ENCODE measurements at regions not wholly inside any gene's neighbourhood (a gene's known extent, or its start where the extent isn't known, plus 50 kb on each side); places are given as distances from the start of the nearest gene placed in this dataset.
"Not testable (repeated sequence)": the region's sequence is repeated elsewhere in the genome, so short reads cannot be mapped to it uniquely, and the experiment has no call there.

- no peak for DNase-seq (ENCODE audit: insufficient read length, low spot score)
- no peak for FAIRE-seq
These were observed 499.0 kb downstream of the SIPA1L2 start for GRCh38 chr1:232130815-232131480.

DNA sequence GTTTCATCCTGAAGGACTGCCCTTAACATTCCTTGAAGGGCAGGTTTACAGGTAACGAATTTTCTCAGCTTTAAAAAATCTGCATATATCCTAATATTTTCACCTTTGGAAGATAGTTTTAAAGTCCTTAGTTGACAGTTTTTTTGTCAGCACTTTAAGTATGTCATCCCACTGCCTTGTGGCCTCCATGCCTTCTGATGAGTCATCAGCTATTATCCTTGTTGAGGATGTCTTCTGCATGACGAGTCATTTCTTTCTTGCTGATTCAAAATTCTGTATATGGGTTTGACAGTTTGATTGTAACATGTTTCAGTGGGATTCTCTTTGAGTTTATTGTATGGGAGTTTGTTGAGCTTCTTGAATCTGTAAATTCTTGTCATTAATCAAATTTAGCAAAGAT lies 500.6 kb downstream of the DISC1 start:
- no peak for FAIRE-seq
- no peak for DNase-seq (ENCODE audit: insufficient read length, low spot score)

DNA sequence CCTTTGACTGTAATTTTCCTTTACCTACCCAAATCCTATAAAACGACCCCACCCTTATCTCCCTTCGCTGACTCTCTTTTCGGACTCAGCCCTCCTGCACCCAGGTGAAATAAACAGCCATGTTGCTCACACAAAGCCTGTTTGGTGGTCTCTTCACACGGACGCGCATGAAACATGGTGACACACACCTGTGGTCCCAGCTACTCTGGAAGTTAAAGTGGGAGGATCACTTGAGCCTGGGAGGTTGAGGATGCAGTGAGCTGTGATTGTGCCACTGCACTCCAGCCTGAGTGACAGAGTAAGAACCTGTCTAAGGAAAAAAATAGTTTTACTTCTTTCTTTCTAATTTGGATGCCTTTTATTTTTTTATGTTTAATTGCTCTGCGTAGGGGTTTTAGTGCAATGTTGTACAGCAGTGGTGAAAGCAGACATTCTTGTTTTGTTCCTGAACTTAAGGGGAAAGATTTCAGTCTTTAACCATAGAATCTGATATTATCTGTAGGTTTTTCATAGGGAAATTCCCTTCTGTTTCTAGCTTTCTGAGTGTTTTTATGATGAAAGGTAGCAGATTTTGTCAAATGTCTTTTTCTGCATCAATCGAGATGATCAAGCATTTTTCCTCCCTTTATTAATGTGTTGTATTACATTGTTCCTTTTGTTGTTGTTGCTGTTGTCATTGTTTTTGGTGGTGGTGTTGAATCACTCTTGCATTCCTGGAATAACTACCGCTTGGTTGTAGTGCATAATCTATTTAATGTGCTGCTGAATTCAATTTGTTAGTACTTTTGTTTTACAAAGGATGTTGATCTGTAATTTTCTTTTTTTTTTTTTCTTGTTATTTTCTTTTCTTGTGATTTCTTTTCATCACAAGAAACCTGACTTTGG lies 497.4 kb downstream of the DISC1 start:
- no peak for DNase-seq (ENCODE audit: insufficient read length, low spot score)
- no peak for FAIRE-seq

DNA sequence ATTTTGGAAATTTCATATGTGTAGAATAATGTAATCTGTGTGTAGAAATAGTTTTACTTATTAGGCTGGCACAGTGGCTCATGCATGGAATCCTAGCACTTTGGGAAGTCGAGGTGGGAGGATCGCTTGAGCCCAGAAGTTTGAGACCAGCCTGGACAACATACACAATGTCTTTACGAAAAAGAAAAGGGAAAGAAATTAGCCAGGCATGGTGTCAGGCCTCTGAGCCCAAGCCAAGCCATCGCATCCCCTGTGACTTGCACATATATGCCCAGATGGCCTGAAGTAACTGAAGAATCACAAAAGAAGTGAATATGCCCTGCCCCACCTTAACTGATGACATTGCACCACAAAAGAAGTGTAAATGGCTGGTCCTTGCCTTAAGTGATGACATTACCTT lies 491.3 kb downstream of the DISC1 start:
- not testable (repeated sequence) for FAIRE-seq; DNase-seq (ENCODE audit: insufficient read length, low spot score)

DNA sequence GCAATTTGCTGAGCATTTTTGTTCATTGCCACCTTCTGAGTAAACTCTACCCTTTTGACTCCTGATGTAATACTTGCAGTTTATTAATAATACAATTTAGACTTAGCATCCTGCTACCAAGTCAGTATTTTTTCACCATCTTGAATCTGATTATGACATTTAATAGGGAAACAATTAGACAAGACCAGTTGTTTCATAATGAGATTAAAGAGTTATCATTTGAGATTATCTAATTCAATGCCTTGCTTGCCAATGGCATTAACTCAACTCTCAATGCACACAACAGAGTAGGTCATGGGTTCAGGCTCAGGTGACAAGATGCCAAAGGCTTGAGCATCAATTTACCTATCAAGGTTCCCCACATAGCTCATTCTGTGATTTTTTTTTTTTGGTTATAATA lies 488.4 kb downstream of the DISC1 start:
- FAIRE-seq (no peak), DNase-seq (ENCODE audit: insufficient read length, low spot score) (no peak)

- FAIRE-seq: no peak
- no peak for DNase-seq (ENCODE audit: insufficient read length, low spot score)
These were observed 485.5 kb downstream of the DISC1 start for GRCh38 chr1:232112076-232112475.

DNA sequence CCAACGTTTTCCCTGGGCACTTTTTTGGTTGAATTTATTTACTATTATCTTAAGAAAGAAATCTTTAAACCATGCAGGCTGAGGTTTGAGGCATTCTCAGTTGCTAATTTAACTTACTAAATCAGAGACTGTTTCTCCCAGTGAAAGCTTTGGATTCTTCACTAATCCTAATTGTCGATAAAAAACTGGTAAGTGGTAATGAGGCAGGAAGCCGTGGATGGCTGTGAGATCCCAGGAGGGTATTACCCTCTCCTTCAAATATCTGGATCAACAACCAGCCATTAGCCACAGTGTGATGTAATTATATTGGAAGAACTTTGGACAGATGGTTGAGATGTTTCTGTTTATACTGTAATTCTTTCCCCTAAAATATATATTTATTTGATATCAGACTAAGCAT lies 485.0 kb downstream of the DISC1 start:
- FAIRE-seq: no peak
- no peak for DNase-seq (ENCODE audit: insufficient read length, low spot score)

- no peak for DNase-seq (ENCODE audit: insufficient read length, low spot score)
- no peak for FAIRE-seq
These were observed 483.9 kb downstream of the DISC1 start for GRCh38 chr1:232110281-232111090.

DNA sequence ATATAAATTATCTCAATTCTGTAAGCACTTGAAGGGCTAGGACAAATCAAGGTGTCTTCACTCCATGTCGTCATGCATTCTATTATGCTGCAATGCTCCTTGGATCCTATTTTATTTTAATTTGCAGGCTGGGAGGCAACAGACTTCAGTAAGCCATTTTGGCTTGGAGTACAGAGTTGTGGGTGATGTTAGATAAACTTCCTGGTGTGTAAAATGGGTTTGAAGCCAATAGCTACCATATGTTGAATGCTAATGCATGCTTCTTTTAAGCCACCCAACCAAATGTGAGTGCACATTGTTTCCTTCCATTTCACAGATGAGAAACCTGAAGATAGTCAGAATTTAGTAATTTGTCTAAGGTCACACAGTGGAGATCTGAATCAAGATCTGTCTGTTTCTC lies 482.8 kb downstream of the DISC1 start:
- FAIRE-seq: no peak

DNA sequence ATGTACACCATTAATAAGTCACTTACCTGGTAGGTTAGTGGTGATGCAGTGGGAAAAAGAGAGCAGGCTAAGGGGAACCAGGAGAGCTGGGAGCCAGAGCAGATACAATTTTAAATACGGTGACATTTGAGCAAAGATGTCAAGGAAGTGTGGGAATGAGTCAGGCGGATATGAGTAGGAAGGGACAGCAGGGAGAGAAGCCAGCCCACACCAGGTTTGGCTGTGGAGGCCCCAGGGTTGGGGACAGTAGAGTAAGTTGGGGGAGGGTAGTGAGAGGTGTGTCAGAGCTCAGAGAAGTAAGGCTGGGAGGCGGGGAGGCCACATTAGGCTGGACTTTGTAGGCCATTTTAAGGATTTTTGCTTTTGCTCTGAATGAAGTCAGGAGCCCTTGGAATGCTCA lies 482.0 kb downstream of the DISC1 start:
- FAIRE-seq (no peak), DNase-seq (ENCODE audit: insufficient read length, low spot score) (no peak)

More for the DNA sequence above, 482.8 kb downstream of the DISC1 start:
- no peak for DNase-seq (ENCODE audit: insufficient read length, low spot score)

GRCh38 chr1:232106415-232106814 lies 479.8 kb downstream of the DISC1 start:
- DNase-seq (ENCODE audit: insufficient read length, low spot score) (no peak), FAIRE-seq (no peak)

GRCh38 chr1:232105561-232105960 lies 479.0 kb downstream of the DISC1 start:
- DNase-seq (ENCODE audit: insufficient read length, low spot score) (no peak), FAIRE-seq (no peak)

GRCh38 chr1:232101231-232101630 lies 474.6 kb downstream of the DISC1 start:
- no peak for FAIRE-seq
- DNase-seq (ENCODE audit: insufficient read length, low spot score): no peak

GRCh38 chr1:232096751-232097150 lies 470.2 kb downstream of the DISC1 start:
- DNase-seq (ENCODE audit: insufficient read length, low spot score): no peak

More at GRCh38 chr1:232096751-232097150, 470.2 kb downstream of the DISC1 start:
- no peak for FAIRE-seq
